Activated T-helper 17 cell treated with anti-CD3 and anti-CD28 coated beads, Interleukin-2, amount 50 U/mL, for 72 hours (primary cell): ENCODE measurements at regions not wholly inside any gene's neighbourhood (a gene's known extent, or its start where the extent isn't known, plus 50 kb on each side); places are given as distances from the start of the nearest gene placed in this dataset.
"Not testable (repeated sequence)": the region's sequence is repeated elsewhere in the genome, so short reads cannot be mapped to it uniquely, and the experiment has no call there.

ENCODE experiments used
- ATAC-seq: fragments of 150-1000 bp; cut with Tn5 transposase; replicated peaks from 2 replicates; pipeline ENCODE4 v1.10.0; 2021; ENCODE audit warnings: mild to moderate bottlenecking, moderate library complexity
- H3K27ac Mint-ChIP-seq: one replicate; pipeline ENCODE4 v1.8.0; 2022; ENCODE audit warnings: mixed read lengths
- H3K27me3 Mint-ChIP-seq: one replicate; pipeline ENCODE4 v1.8.0; 2022; ENCODE audit warnings: mixed read lengths
- H3K36me3 Mint-ChIP-seq: one replicate; pipeline ENCODE4 v1.8.0; 2022; ENCODE audit warnings: low read depth, mild to moderate bottlenecking, mixed read lengths
- H3K4me1 Mint-ChIP-seq: one replicate; pipeline ENCODE4 v1.8.0; 2022; ENCODE audit warnings: mixed read lengths
- H3K4me3 Mint-ChIP-seq: one replicate; pipeline ENCODE4 v1.8.0; 2022; ENCODE audit warnings: mild to moderate bottlenecking, mixed read lengths
- H3K9me3 Mint-ChIP-seq: one replicate; pipeline ENCODE4 v1.8.0; 2022; ENCODE audit warnings: mixed read lengths

DNA sequence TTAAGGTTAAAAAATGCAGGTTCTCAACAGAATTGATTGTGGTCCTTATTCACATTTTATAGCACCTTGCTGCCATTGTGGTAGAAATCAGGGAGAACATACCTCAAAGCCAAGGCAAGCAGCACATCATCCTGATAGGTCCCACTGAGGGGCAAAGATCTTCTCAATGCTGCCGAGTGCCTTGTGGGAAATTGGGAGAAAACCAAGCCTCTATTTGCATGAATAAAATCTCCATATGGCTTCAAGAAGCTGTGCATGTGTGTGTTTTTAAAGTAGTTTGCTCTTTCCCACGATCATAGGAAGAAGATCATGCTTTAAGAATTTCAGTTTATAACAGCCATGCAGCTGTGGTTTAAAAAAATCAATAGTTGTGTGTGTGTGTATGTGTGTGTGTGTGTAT is 216.9 kb upstream of the FBXL7 start:
- Mint-ChIP-seq H3K27me3 (no peaks in the 10 kb centered on the region), H3K36me3 (no peaks in the 10 kb centered on the region), H3K27ac (no peak overlapping the region), H3K9me3 (peaks cover 17% of the 10 kb centered on the region), H3K4me1 (no peaks in the 10 kb centered on the region), H3K4me3 (no peak overlapping the region)
- no peak for ATAC-seq

DNA sequence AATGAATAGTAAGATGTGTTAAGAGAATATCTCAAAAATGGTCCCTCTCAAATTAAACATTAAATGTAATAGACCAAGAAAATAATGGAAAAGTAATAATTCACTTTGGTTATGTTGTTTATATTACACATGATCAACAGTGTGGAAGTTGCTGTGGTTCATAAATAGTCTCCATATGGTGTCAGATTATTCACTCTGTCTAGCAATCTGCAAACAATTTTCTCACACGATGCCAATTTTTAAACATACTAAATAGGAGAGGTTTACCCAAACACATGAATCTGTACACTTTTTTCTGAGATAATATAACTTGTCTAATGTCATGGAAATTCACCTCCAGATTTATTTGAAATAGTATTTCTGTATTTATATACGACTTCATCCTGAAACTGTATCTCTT is 217.4 kb upstream of the FBXL7 start:
- no peak overlapping the region for H3K4me3 Mint-ChIP-seq
- no peak overlapping the region for H3K27ac Mint-ChIP-seq
- no peaks in the 10 kb centered on the region for H3K36me3 Mint-ChIP-seq
- no peaks in the 10 kb centered on the region for H3K27me3 Mint-ChIP-seq
- peaks cover 17% of the 10 kb centered on the region for H3K9me3 Mint-ChIP-seq
- H3K4me1 Mint-ChIP-seq = no peaks in the 10 kb centered on the region
- ATAC-seq = no peak

DNA sequence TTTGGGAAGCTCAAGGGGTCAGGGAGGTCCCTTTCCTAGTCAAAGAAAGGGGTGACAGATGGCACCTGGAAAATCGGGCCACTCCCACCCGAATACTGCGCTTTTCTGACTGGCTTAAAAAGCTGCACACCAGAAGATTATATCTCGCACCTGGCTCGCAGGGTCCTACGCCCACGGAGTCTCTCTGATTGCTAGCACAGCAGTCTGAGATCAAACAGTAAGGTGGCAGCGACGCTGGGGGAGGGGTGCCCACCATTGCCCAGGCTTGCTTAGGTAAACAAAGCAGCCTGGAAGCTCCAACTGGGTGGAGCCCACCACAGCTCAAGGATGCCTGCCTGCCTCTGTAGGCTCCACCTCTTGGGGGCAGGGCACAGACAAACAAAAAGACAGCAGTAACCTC is 228.4 kb upstream of the FBXL7 start:
- H3K4me1 Mint-ChIP-seq, H3K27ac Mint-ChIP-seq, H3K27me3 Mint-ChIP-seq, ATAC-seq, H3K4me3 Mint-ChIP-seq, H3K36me3 Mint-ChIP-seq, H3K9me3 Mint-ChIP-seq: not testable (repeated sequence)

GRCh38 chr5:15267966-15268365 is 232.0 kb upstream of the FBXL7 start:
- H3K9me3 Mint-ChIP-seq = peaks cover 10% of the 10 kb centered on the region
- no peaks in the 10 kb centered on the region for H3K36me3 Mint-ChIP-seq
- H3K4me3 Mint-ChIP-seq = no peak overlapping the region
- ATAC-seq = no peak
- no peaks in the 10 kb centered on the region for H3K27me3 Mint-ChIP-seq
- H3K27ac Mint-ChIP-seq = no peak overlapping the region
- H3K4me1 Mint-ChIP-seq = no peaks in the 10 kb centered on the region

GRCh38 chr5:15266841-15267240 is 233.1 kb upstream of the FBXL7 start:
- no peaks in the 10 kb centered on the region for H3K4me1 Mint-ChIP-seq
- peaks cover 10% of the 10 kb centered on the region for H3K9me3 Mint-ChIP-seq
- ATAC-seq = no peak
- no peak overlapping the region for H3K4me3 Mint-ChIP-seq
- no peaks in the 10 kb centered on the region for H3K27me3 Mint-ChIP-seq
- H3K27ac Mint-ChIP-seq = no peak overlapping the region
- H3K36me3 Mint-ChIP-seq = no peaks in the 10 kb centered on the region

- Mint-ChIP-seq H3K4me1 (no peaks in the 10 kb centered on the region), H3K36me3 (no peaks in the 10 kb centered on the region), H3K27ac (no peak overlapping the region), H3K9me3 (peaks cover 10% of the 10 kb centered on the region), H3K27me3 (no peaks in the 10 kb centered on the region), H3K4me3 (no peak overlapping the region)
- ATAC-seq = no peak
These were observed 233.8 kb upstream of the FBXL7 start for GRCh38 chr5:15266229-15266628.

DNA sequence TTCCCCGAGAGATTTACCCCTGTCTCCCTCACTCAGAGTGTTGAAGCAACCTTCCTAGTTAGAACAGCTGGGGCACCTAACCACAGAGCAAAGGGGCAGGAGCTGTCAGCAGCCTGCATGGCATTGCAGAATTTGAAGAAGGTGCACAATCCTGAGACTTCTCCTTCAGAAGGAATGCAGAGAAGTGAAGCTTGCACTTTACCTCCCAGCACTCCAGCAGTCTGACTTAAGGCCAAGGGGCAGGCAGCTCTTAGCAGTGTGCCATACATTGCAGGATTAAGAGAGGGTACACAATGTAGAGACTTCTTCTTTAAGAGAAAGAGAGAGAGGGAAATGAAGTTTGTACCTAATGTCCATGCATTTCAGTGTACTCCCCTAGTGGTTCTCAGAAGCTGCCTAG is 236.0 kb upstream of the FBXL7 start:
- H3K27ac Mint-ChIP-seq = no peak overlapping the region
- no peak overlapping the region for H3K4me3 Mint-ChIP-seq
- no peaks in the 10 kb centered on the region for H3K27me3 Mint-ChIP-seq
- no peaks in the 10 kb centered on the region for H3K4me1 Mint-ChIP-seq
- H3K9me3 Mint-ChIP-seq = peaks cover 9% of the 10 kb centered on the region
- ATAC-seq = no peak
- no peaks in the 10 kb centered on the region for H3K36me3 Mint-ChIP-seq

GRCh38 chr5:15263406-15263805 is 236.6 kb upstream of the FBXL7 start:
- Mint-ChIP-seq H3K4me3 (no peak overlapping the region), H3K4me1 (no peaks in the 10 kb centered on the region), H3K9me3 (peaks cover 9% of the 10 kb centered on the region), H3K27ac (no peak overlapping the region), H3K27me3 (no peaks in the 10 kb centered on the region), H3K36me3 (no peaks in the 10 kb centered on the region)
- no peak for ATAC-seq

DNA sequence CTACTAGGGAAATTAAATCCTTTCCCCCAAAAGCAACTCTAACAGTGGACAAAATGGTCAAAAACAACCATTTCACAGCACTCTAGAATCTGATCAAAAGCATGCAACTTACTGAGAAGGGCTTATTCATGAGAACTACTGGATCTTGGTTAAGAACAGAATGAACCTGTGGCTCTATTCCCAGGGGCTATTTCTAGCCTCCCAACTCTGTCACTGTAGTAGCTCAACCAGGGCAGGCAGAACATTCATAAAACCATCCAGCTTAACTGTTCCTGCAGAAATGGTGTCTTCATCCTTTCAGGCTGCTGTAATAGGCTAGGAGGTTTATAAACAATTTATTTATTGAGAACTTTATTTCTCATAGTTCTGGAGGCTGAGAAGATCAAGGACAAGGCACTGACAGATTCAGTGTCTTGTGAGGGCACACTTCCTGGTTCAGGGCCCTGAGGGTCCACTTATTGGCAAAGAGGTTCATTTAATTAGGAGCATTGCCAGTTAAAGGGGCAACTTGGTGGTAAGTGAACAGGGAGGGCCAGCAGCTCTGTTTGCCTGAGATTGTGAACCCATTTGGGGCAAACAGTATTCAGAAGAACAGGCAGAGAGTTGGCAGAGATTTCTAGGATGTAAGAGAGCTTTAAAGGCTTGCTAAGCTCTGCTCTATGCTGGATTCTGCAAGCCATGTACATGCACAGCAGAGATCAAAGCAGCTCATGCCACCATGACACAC is 238.5 kb upstream of the FBXL7 start:
- Mint-ChIP-seq H3K4me3 (no peak overlapping the region), H3K4me1 (no peaks in the 10 kb centered on the region), H3K27ac (no peak overlapping the region), H3K27me3 (no peaks in the 10 kb centered on the region), H3K9me3 (peaks cover 3% of the 10 kb centered on the region), H3K36me3 (no peaks in the 10 kb centered on the region)
- ATAC-seq = no peak

DNA sequence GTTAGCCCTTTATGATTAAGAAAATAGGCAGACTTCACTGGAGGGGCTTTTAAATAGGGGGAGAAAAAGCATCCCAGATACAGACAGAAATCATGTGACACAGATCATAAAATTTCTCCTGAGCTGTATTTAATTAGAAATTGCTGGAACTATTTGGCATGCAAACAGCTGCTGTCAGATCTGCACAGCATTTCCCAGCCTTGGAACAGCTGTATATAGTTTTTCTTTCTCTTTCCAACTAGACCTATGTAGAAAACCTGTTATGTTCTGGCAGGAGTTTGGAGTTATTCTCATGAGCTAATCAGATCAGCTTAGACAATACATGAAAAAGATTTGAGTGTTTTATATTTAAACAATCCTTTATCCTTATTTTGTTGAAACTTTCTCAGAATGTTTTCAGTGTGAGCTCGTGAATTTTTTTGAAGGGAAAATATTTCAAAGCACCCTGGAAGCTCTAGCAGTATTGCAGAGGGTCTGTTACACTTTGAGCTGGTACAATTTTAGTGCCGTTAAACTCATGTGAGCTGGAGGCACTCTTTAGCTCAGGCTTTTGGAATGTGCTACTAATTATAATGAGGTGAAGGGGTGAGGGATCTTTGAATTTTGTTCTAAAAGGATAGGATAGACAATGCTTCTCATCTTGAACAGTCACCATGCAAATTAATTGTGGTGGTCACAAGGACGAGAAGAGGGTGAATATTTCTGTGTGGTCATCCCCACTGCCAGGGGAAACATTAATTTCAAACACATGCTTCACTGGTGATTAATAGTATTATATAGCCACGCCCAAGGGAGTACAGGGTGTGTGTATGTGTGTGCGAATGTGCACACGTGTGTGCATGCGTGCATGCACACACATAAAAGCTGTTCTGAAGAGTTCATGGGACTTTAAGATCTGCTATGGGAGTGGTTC is 239.4 kb upstream of the FBXL7 start:
- ATAC-seq = no peak
- Mint-ChIP-seq H3K4me1 (no peaks in the 10 kb centered on the region), H3K27ac (no peak overlapping the region)

GRCh38 chr5:15256485-15256884 is 243.5 kb upstream of the FBXL7 start:
- Mint-ChIP-seq H3K9me3 (peaks cover 3% of the 10 kb centered on the region), H3K27me3 (no peaks in the 10 kb centered on the region), H3K4me3 (no peak overlapping the region), H3K27ac (no peak overlapping the region), H3K4me1 (no peaks in the 10 kb centered on the region), H3K36me3 (no peaks in the 10 kb centered on the region)
- ATAC-seq = no peak

More for the DNA sequence above, 239.4 kb upstream of the FBXL7 start:
- H3K9me3 Mint-ChIP-seq = peaks cover 3% of the 10 kb centered on the region
- H3K4me3 Mint-ChIP-seq = no peak overlapping the region
- H3K36me3 Mint-ChIP-seq = no peaks in the 10 kb centered on the region
- no peaks in the 10 kb centered on the region for H3K27me3 Mint-ChIP-seq

GRCh38 chr5:15255576-15255975 is 244.4 kb upstream of the FBXL7 start:
- H3K36me3 Mint-ChIP-seq = no peaks in the 10 kb centered on the region
- H3K4me3 Mint-ChIP-seq = no peak overlapping the region
- no peak for ATAC-seq
- no peaks in the 10 kb centered on the region for H3K4me1 Mint-ChIP-seq
- no peak overlapping the region for H3K27ac Mint-ChIP-seq
- no peaks in the 10 kb centered on the region for H3K27me3 Mint-ChIP-seq
- H3K9me3 Mint-ChIP-seq = peaks cover 3% of the 10 kb centered on the region

DNA sequence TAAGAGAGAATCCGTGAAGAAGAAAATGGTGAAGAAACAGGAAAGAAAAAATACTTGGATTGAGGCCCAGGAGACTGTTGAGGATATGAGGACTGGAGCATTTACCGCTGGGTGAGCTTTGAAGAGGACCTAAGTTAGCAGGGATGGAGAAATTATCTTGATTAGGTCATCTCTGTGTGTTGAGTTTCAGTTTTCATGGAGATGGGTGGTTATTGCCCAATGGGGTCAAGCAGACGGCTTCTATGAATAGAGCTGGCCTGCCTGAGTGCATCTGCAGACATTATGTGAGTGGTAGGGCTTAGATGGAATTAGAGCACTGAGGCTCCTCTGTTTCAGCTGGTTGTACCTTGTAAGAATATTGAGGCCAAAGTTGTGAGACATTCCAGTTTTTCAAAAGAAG is 245.4 kb upstream of the FBXL7 start:
- Mint-ChIP-seq H3K9me3 (peaks cover 2% of the 10 kb centered on the region), H3K27ac (no peak overlapping the region), H3K4me1 (no peaks in the 10 kb centered on the region), H3K4me3 (no peak overlapping the region), H3K36me3 (no peaks in the 10 kb centered on the region), H3K27me3 (no peaks in the 10 kb centered on the region)
- no peak for ATAC-seq

- H3K27ac Mint-ChIP-seq = no peak overlapping the region
- H3K27me3 Mint-ChIP-seq = no peaks in the 10 kb centered on the region
- peaks cover 4% of the 10 kb centered on the region for H3K9me3 Mint-ChIP-seq
- no peaks in the 10 kb centered on the region for H3K36me3 Mint-ChIP-seq
- ATAC-seq = no peak
- no peak overlapping the region for H3K4me3 Mint-ChIP-seq
- no peaks in the 10 kb centered on the region for H3K4me1 Mint-ChIP-seq
These were observed 247.6 kb upstream of the FBXL7 start for GRCh38 chr5:15252331-15252730.

DNA sequence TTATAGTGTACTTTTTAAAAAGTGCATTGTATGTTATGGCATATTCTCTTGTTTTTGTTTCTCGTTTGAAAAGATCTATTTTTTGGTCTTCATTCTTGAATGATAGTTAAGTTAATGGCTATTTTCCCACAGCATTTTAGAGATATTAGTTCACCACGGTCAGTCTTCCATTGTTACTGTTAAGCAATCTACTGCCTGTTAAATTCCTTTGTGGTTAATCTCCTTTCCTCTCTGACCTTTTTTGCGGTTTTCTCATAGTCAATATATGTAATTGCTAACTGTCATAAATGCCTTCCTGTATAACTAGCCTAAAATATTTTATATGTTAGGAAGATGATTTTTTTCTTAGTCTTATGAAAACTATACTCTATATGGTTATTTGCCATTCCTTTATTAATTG is 250.8 kb upstream of the FBXL7 start:
- Mint-ChIP-seq H3K9me3 (peaks cover 17% of the 10 kb centered on the region), H3K27ac (no peak overlapping the region)
- ATAC-seq = no peak

More for the DNA sequence above, 250.8 kb upstream of the FBXL7 start:
- H3K4me1 Mint-ChIP-seq = no peaks in the 10 kb centered on the region
- no peaks in the 10 kb centered on the region for H3K27me3 Mint-ChIP-seq
- H3K36me3 Mint-ChIP-seq = no peaks in the 10 kb centered on the region
- H3K4me3 Mint-ChIP-seq = no peak overlapping the region
